SK-N-SH (cell line): ENCODE measurements at regions not wholly inside any gene's neighbourhood (a gene's known extent, or its start where the extent isn't known, plus 50 kb on each side); places are given as distances from the start of the nearest gene placed in this dataset.

Experiments used
- CTCF ChIA-PET: fragments of 300-600, 350-600 bp; formaldehyde crosslinking; extraction: SDS; loops from one replicate; lab custom pipeline; 2021; lab: Yijun Ruan, JAX
- POLR2A ChIA-PET: fragments of 350-600 bp; sonication (Branson Sonifier 250); formaldehyde crosslinking; extraction: SDS; loops from one replicate; lab custom pipeline; 2020; ENCODE audit warnings: antibody characterized with exemption, inconsistent platforms; lab: Yijun Ruan, JAX
- DNase-seq: peaks from one replicate; pipeline ENCODE4 v3.0.0; 2012
- H2AFZ ChIP-seq: fragments of 200-600 bp; sonication (generic); 2 replicates; pipeline ENCODE4 v1.8.1; 2016; ENCODE audit warnings: antibody characterized with exemption, mild to moderate bottlenecking, low read depth
- H3F3A ChIP-seq: fragments of 200-600 bp; sonication (generic); replicated peaks from 2 replicates; pipeline ENCODE3; 2016; ENCODE audit warnings: antibody characterized with exemption, mild to moderate bottlenecking; ENCODE audit not compliant: insufficient read depth
- H3K27ac ChIP-seq, 2 experiments: fragments of 200-500 bp in 1 of 2; fragments of 200-600 bp in 1 of 2; sonication (Bioruptor generic) in 1 of 2; sonication (generic), shearing (Covaris generic) in 1 of 2; 2 replicates each; pipeline versions ENCODE4 v1.5.1 to v1.6.1; 2014 to 2016; ENCODE audit warnings: low read depth in 2 of 2, inconsistent platforms in 1 of 2, low read length in 1 of 2, mild to moderate bottlenecking in 1 of 2, mixed read lengths in 1 of 2
- H3K27me3 ChIP-seq: fragments of 200-600 bp; sonication (generic), shearing (Covaris generic); 2 replicates; pipeline ENCODE4 v1.6.1; 2016; ENCODE audit warnings: mixed run types; ENCODE audit not compliant: insufficient read depth
- H3K36me3 ChIP-seq, 2 experiments: fragments of 200-500 bp in 1 of 2; fragments of 200-600 bp in 1 of 2; sonication (Bioruptor generic) in 1 of 2; sonication (generic) in 1 of 2; replicated peaks in 1 of 2; 2 replicates each; pipeline versions ENCODE3 to v1.5.1; 2014 to 2016; ENCODE audit warnings: low read length in 1 of 2, mild to moderate bottlenecking in 1 of 2; ENCODE audit not compliant: insufficient read depth in 2 of 2, control insufficient read depth in 1 of 2
- H3K4me1 ChIP-seq, 2 experiments: fragments of 200-500 bp in 1 of 2; fragments of 200-600 bp in 1 of 2; sonication (Bioruptor generic) in 1 of 2; sonication (generic), shearing (Covaris generic) in 1 of 2; 2 replicates each; pipeline versions ENCODE4 v1.5.1 to v1.6.1; 2014 to 2016; ENCODE audit warnings: low read depth in 1 of 2, low read length in 1 of 2, mixed run types in 1 of 2; ENCODE audit not compliant: insufficient read depth in 2 of 2, control insufficient read depth in 1 of 2
- H3K4me2 ChIP-seq: fragments of 200-600 bp; sonication (generic), shearing (Covaris generic); 2 replicates; pipeline ENCODE4 v1.6.1; 2017; ENCODE audit warnings: mixed run types
- H3K4me3 ChIP-seq, 2 experiments: fragments of 200-500 bp in 1 of 2; fragments of 200-600 bp in 1 of 2; sonication (Bioruptor generic) in 1 of 2; sonication (generic), shearing (Covaris generic) in 1 of 2; 2 replicates each; pipeline versions ENCODE4 v1.5.1 to v1.8.1; 2014 to 2016; ENCODE audit warnings: low read depth in 2 of 2, inconsistent platforms in 1 of 2, low read length in 1 of 2, mild to moderate bottlenecking in 1 of 2, mixed read lengths in 1 of 2, moderate library complexity in 1 of 2
- H3K79me2 ChIP-seq: fragments of 200-600 bp; sonication (generic); 2 replicates; pipeline ENCODE4 v1.8.1; 2017; ENCODE audit warnings: mild to moderate bottlenecking; ENCODE audit not compliant: insufficient read depth
- H3K9ac ChIP-seq: fragments of 200-600 bp; sonication (generic); 2 replicates; pipeline ENCODE4 v1.6.1; 2017; ENCODE audit warnings: mixed run types
- H3K9me2 ChIP-seq: fragments of 200-600 bp; sonication (generic); 2 replicates; pipeline ENCODE4 v1.6.1; 2017; ENCODE audit warnings: mixed run types
- H3K9me3 ChIP-seq: fragments of 200-600 bp; sonication (generic); 2 replicates; pipeline ENCODE4 v1.6.1; 2017; ENCODE audit warnings: mixed run types, mild to moderate bottlenecking, moderate library complexity
- H4K20me1 ChIP-seq: fragments of 200-600 bp; sonication (generic); 2 replicates; pipeline ENCODE4 v1.6.1; 2017; ENCODE audit warnings: mild to moderate bottlenecking, mixed run types; ENCODE audit not compliant: insufficient read depth
- EP300 ChIP-seq, 2 experiments: IDR thresholded peaks; 2 replicates each; pipeline versions ENCODE4 v1.4.0 to v1.6.1; 2012; ENCODE audit warnings: borderline replicate concordance in 1 of 2, low read depth in 1 of 2, low read length in 1 of 2
- EZH2phosphoT487 ChIP-seq: fragments of 200-600 bp; sonication (generic); IDR thresholded peaks from 2 replicates; pipeline ENCODE4 v1.6.1; 2017; ENCODE audit warnings: low read depth, mixed run types, mild to moderate bottlenecking, antibody characterized with exemption, moderate library complexity, borderline replicate concordance
- MEF2A ChIP-seq: IDR thresholded peaks from 2 replicates; pipeline ENCODE4 v1.4.0; 2012; ENCODE audit warnings: low read depth, borderline replicate concordance
- MXI1 ChIP-seq: IDR thresholded peaks from 2 replicates; pipeline ENCODE4 v1.6.1; 2012; ENCODE audit warnings: mild to moderate bottlenecking, low read depth, low read length, improper control_type of control experiment
- NRF1 ChIP-seq: IDR thresholded peaks from 2 replicates; pipeline ENCODE4 v1.6.1; 2012; ENCODE audit warnings: low read depth, mild to moderate bottlenecking, low read length
- POLR2AphosphoS5 ChIP-seq: IDR thresholded peaks from 2 replicates; pipeline ENCODE4 v1.6.1; 2012; ENCODE audit warnings: low read depth, low read length
- RAD21 ChIP-seq: IDR thresholded peaks from 2 replicates; pipeline ENCODE4 v1.6.1; 2012; ENCODE audit warnings: mild to moderate bottlenecking, low read length
- RCOR1 ChIP-seq: fragments of 150-350 bp; IDR thresholded peaks from 2 replicates; pipeline ENCODE4 v1.6.1; 2017; ENCODE audit warnings: antibody characterized with exemption, low read length
- REST ChIP-seq: IDR thresholded peaks from 2 replicates; pipeline ENCODE4 v1.6.1; 2012; ENCODE audit warnings: mild to moderate bottlenecking, low read depth, low read length, moderate library complexity
- RFX5 ChIP-seq: IDR thresholded peaks from 2 replicates; pipeline ENCODE4 v1.6.1; 2012; ENCODE audit warnings: mild to moderate bottlenecking, improper control_type of control experiment, low read length
- SMC3 ChIP-seq: IDR thresholded peaks from 2 replicates; pipeline ENCODE4 v1.6.1; 2012; ENCODE audit warnings: low read depth, low read length, improper control_type of control experiment
- TAF1 ChIP-seq: IDR thresholded peaks from 2 replicates; pipeline ENCODE4 v1.6.1; 2012; ENCODE audit warnings: low read depth, mild to moderate bottlenecking, low read length, moderate library complexity, borderline replicate concordance
- WGBS: methylation state at CpG from one replicate; pipeline ENCODE4 v1.1.6; 2017; ENCODE audit warnings: low lambda C conversion rate; 5-methylcytosine and 5-hydroxymethylcytosine counted together
- TF ChIP-seq, protein P1 (sequence below): IDR thresholded peaks from 2 replicates; pipeline ENCODE4; 2012

DNA sequence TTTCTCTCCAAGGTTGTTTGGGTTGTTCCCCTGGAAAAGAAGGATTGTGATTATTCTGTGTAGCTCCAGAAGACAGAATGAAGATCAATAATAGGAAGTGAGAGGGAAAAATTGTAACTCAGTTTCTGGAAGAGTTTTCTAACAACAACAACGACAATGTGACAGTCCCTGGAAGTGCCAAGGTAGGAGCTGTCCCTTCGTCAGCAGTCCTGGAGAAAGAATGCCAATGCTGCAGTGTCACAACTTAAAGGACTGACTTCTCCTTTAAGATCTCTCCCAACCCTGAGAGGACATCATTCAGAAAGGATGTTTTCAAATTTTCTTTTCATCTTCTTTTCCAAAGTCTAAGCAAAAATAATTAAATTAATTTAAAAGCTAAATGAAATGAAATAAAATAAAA is 136.4 kb upstream of the GAP43 start:
- no peak overlapping the region for H3K4me2 ChIP-seq
- no peaks in the 10 kb centered on the region for H3K79me2 ChIP-seq
- no peak for TF ChIP-seq TAF1
- peak; percentile 80 for TF ChIP-seq REST
- no peak for TF ChIP-seq SMC3
- TF ChIP-seq NRF1: no peak
- TF ChIP-seq EP300 (IDR thresholded peaks at IDR 0.05; ENCODE audit: borderline replicate concordance in 1 of 2, low read depth in 1 of 2, low read length in 1 of 2): no peak
- TF ChIP-seq RFX5: no peak
- TF ChIP-seq RAD21: no peak
- no peak for TF ChIP-seq MEF2A
- no peaks in the 10 kb centered on the region for H3K27me3 ChIP-seq
- H2AFZ ChIP-seq: no peak overlapping the region
- H4K20me1 ChIP-seq: no peaks in the 10 kb centered on the region
- no peaks in the 10 kb centered on the region for H3F3A ChIP-seq
- H3K4me1 ChIP-seq: no peaks in the 10 kb centered on the region
- no peak overlapping the region for H3K27ac ChIP-seq
- ChIA-PET POLR2A (no interaction called here), CTCF (interaction anchor here (0.9 kb wide), 1 partner anchor 298 kb away, joined by 3 read pairs; no protein-coding TSS in a partner anchor)
- no peaks in the 10 kb centered on the region for H3K36me3 ChIP-seq
- H3K9ac ChIP-seq: no peak overlapping the region
- H3K9me2 ChIP-seq: no peaks in the 10 kb centered on the region
- WGBS: 63% methylated on average over 2 of the region's 2 CpGs
- DNase-seq: no peak
- H3K4me3 ChIP-seq: no peak overlapping the region
- H3K9me3 ChIP-seq: no peaks in the 10 kb centered on the region

GRCh38 chr3:115487968-115488367 is 135.3 kb upstream of the GAP43 start:
- Histone ChIP-seq H3K4me1 (no peaks in the 10 kb centered on the region), H2AFZ (no peak overlapping the region), H4K20me1 (no peaks in the 10 kb centered on the region), H3K9me3 (no peaks in the 10 kb centered on the region), H3K27ac (no peak overlapping the region), H3K79me2 (no peaks in the 10 kb centered on the region), H3K27me3 (no peaks in the 10 kb centered on the region), H3K9me2 (no peaks in the 10 kb centered on the region), H3F3A (no peaks in the 10 kb centered on the region), H3K4me3 (no peak overlapping the region), H3K36me3 (no peaks in the 10 kb centered on the region), H3K9ac (no peak overlapping the region), H3K4me2 (no peak overlapping the region)
- TF ChIP-seq POLR2AphosphoS5 (no peak), EZH2phosphoT487 (no peak), RCOR1 (no peak), MXI1 (no peak)
- TF ChIP-seq, protein P1, sequence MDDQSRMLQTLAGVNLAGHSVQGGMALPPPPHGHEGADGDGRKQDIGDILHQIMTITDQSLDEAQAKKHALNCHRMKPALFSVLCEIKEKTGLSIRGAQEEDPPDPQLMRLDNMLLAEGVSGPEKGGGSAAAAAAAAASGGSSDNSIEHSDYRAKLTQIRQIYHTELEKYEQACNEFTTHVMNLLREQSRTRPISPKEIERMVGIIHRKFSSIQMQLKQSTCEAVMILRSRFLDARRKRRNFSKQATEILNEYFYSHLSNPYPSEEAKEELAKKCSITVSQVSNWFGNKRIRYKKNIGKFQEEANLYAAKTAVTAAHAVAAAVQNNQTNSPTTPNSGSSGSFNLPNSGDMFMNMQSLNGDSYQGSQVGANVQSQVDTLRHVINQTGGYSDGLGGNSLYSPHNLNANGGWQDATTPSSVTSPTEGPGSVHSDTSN: no peak
- ChIA-PET POLR2A (no interaction called here), CTCF (interaction anchor here (0.7 to 0.9 kb wide), 2 partner anchors 13 to 297 kb away, joined by 3 read pairs; no protein-coding TSS in a partner anchor)
- WGBS: 88% methylated on average over 1 of the region's 1 CpG
- no peak for DNase-seq
